ENCODE measurements at regions not wholly inside any gene's neighbourhood (a gene's known extent, or its start where the extent isn't known, plus 50 kb on each side); places are given as distances from the start of the nearest gene placed in this dataset.

DNA sequence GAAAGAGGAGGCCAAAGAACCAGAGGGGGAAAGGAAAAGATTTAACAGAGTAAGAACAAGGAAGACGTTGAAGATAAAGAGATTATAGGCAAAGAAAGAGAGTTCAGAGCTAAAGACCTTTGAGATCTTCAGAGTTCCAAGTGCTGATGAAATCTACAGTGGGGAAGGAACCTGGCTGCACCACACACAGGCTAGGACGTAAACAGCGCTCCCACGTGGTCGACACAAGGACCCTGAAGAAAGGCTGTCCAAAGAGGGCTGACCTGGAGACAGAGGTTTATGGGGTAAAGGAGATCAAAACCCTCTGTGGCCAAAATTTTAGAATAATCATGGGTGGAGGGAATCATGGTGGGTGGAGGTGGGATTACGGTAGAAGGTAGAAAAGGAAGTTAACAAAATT is 121.6 kb downstream of the PMP22 start:
- Histone ChIP-seq H3F3A (ENCODE audit: low read depth) (no peaks in the 10 kb centered on the region), H3K4me3 (no peak overlapping the region), H2AFZ (replicated peaks) (no peak overlapping the region), H3K4me1 (peaks cover 5% of the 10 kb centered on the region), H4K20me1 (ENCODE audit: low read depth) (no peaks in the 10 kb centered on the region), H3K36me3 (no peaks in the 10 kb centered on the region), H3K79me2 (ENCODE audit: low read depth) (no peaks in the 10 kb centered on the region), H3K9ac (no peak overlapping the region), H3K27ac (no peak overlapping the region), H3K9me3 (ENCODE audit: low read depth) (no peaks in the 10 kb centered on the region), H3K4me2 (no peak overlapping the region), H3K27me3 (no peaks in the 10 kb centered on the region)
- peaks cover 14% of the 10 kb centered on the region for H3K9me3 Mint-ChIP-seq
- TF ChIP-seq, protein P1, sequence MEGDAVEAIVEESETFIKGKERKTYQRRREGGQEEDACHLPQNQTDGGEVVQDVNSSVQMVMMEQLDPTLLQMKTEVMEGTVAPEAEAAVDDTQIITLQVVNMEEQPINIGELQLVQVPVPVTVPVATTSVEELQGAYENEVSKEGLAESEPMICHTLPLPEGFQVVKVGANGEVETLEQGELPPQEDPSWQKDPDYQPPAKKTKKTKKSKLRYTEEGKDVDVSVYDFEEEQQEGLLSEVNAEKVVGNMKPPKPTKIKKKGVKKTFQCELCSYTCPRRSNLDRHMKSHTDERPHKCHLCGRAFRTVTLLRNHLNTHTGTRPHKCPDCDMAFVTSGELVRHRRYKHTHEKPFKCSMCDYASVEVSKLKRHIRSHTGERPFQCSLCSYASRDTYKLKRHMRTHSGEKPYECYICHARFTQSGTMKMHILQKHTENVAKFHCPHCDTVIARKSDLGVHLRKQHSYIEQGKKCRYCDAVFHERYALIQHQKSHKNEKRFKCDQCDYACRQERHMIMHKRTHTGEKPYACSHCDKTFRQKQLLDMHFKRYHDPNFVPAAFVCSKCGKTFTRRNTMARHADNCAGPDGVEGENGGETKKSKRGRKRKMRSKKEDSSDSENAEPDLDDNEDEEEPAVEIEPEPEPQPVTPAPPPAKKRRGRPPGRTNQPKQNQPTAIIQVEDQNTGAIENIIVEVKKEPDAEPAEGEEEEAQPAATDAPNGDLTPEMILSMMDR (IDR thresholded peaks at IDR 0.05), result no peak
- no peak for TF ChIP-seq EZH2phosphoT487 (IDR thresholded peaks at IDR 0.05)
- peaks cover 2% of the 10 kb centered on the region for H3K36me3 Mint-ChIP-seq
- H3K4me1 Mint-ChIP-seq, result no peaks in the 10 kb centered on the region
- no peaks in the 10 kb centered on the region for H3K27me3 Mint-ChIP-seq (ENCODE audit: insufficient read depth, low read depth)
- H3K27ac Mint-ChIP-seq, result no peak overlapping the region
- no peak overlapping the region for H3K4me3 Mint-ChIP-seq
- no peak for DNase-seq (ENCODE audit: low spot score)

DNA sequence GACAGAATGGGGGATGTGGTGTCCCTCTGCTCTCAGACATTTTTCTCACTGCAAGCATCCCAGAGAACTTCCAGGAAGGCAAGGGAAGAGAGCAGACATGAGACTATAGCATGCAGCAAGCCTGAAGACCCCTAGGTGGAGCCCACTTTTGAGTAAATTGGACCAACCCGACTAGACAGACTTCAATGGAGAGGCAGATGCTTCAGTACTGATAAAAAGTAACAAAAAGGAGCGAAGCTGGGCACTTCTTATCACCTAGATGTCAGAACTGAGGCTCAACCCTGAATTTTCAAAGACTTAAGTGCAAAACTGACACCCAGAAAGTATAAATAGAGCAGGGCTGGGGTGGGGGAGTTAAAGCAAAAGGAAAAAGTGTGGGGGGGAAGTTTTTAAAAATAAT is 130.8 kb downstream of the PMP22 start:
- H3K27ac ChIP-seq, result no peak overlapping the region
- H3K9ac ChIP-seq, result no peak overlapping the region
- H3K27me3 ChIP-seq, result no peaks in the 10 kb centered on the region
- no peaks in the 10 kb centered on the region for H3F3A ChIP-seq (ENCODE audit: low read depth)
- no peaks in the 10 kb centered on the region for H4K20me1 ChIP-seq (ENCODE audit: low read depth)
- TF ChIP-seq EZH2 (IDR thresholded peaks at IDR 0.05) (no peak), EZH2phosphoT487 (IDR thresholded peaks at IDR 0.05) (no peak)
- TF ChIP-seq, protein P1 (IDR thresholded peaks at IDR 0.05), result peak; percentile 16
- H3K27ac Mint-ChIP-seq, result no peak overlapping the region
- H3K4me3 ChIP-seq, result no peak overlapping the region
- H3K36me3 Mint-ChIP-seq, result no peaks in the 10 kb centered on the region
- H3K9me3 Mint-ChIP-seq, result peaks cover 17% of the 10 kb centered on the region
- H3K27me3 Mint-ChIP-seq (ENCODE audit: insufficient read depth, low read depth), result peaks cover 2% of the 10 kb centered on the region
- H3K4me2 ChIP-seq, result no peak overlapping the region
- no peak overlapping the region for H3K4me3 Mint-ChIP-seq
- no peaks in the 10 kb centered on the region for H3K9me3 ChIP-seq (ENCODE audit: low read depth)
- H3K79me2 ChIP-seq (ENCODE audit: low read depth), result no peaks in the 10 kb centered on the region
- no peak for DNase-seq (ENCODE audit: low spot score)
- H3K36me3 ChIP-seq, result no peaks in the 10 kb centered on the region
- H2AFZ ChIP-seq (replicated peaks), result no peak overlapping the region
- no peaks in the 10 kb centered on the region for H3K4me1 Mint-ChIP-seq
- no peaks in the 10 kb centered on the region for H3K4me1 ChIP-seq

DNA sequence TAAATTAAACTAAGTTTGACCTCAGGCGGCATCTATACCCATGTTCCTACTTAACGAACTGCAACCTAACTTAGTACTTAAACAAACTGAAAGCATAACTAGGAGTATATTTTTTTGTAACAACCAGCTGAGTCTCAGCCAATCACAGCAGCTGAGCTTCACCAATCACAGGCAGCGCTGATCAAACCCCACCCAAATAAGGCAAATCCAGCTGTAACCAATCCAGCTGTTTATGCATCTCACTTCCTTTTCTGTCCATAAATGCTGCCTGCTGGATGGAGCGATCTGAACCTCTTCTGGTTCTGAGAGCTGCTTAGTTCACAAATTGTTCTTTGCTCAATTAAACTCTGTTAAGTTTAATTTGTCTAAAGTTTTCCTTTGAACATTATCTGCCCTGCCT is 131.3 kb downstream of the PMP22 start:
- Histone ChIP-seq H3F3A (ENCODE audit: low read depth) (no peaks in the 10 kb centered on the region), H3K36me3 (no peaks in the 10 kb centered on the region), H3K4me2 (no peak overlapping the region), H3K9me3 (ENCODE audit: low read depth) (no peaks in the 10 kb centered on the region), H3K79me2 (ENCODE audit: low read depth) (no peaks in the 10 kb centered on the region), H3K4me1 (no peaks in the 10 kb centered on the region), H2AFZ (replicated peaks) (no peak overlapping the region), H3K4me3 (no peak overlapping the region), H3K9ac (no peak overlapping the region), H3K27me3 (no peaks in the 10 kb centered on the region), H3K27ac (no peak overlapping the region), H4K20me1 (ENCODE audit: low read depth) (no peaks in the 10 kb centered on the region)
- H3K27me3 Mint-ChIP-seq (ENCODE audit: insufficient read depth, low read depth), result peaks cover 2% of the 10 kb centered on the region
- TF ChIP-seq, protein P1 (IDR thresholded peaks at IDR 0.05), result no peak
- no peak for TF ChIP-seq EZH2 (IDR thresholded peaks at IDR 0.05)
- TF ChIP-seq EZH2phosphoT487 (IDR thresholded peaks at IDR 0.05), result no peak
- no peak for DNase-seq (ENCODE audit: low spot score)
- H3K4me1 Mint-ChIP-seq, result no peaks in the 10 kb centered on the region
- no peaks in the 10 kb centered on the region for H3K36me3 Mint-ChIP-seq
- H3K27ac Mint-ChIP-seq, result no peak overlapping the region
- no peak overlapping the region for H3K4me3 Mint-ChIP-seq
- H3K9me3 Mint-ChIP-seq, result peaks cover 17% of the 10 kb centered on the region

DNA sequence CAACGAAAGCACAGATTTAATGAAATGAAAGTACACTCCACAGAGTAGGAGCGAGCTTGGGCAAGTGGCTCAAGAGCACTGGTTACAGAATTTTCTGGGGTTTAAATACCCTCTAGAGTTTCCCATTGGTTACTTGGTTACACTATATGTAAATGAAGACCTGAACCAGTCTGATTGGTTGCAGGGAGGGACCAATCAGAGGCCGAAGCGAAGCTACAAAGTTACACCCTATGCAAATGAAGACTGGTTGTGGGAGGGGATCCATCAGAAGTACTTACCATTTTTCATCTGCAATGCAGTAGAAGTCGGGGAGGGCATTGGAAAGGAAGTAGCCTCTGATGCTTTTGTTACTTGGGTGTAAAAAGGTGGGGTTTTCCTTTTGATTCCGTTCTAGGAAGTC is 132.0 kb downstream of the PMP22 start:
- Histone ChIP-seq H2AFZ (replicated peaks) (no peak overlapping the region), H3K27me3 (no peaks in the 10 kb centered on the region), H3K9me3 (ENCODE audit: low read depth) (no peaks in the 10 kb centered on the region), H3K9ac (no peak overlapping the region), H4K20me1 (ENCODE audit: low read depth) (no peaks in the 10 kb centered on the region), H3K4me3 (no peak overlapping the region), H3K4me1 (no peaks in the 10 kb centered on the region), H3K79me2 (ENCODE audit: low read depth) (no peaks in the 10 kb centered on the region), H3K4me2 (no peak overlapping the region), H3K27ac (no peak overlapping the region), H3K36me3 (no peaks in the 10 kb centered on the region), H3F3A (ENCODE audit: low read depth) (no peaks in the 10 kb centered on the region)
- H3K36me3 Mint-ChIP-seq, result no peaks in the 10 kb centered on the region
- H3K9me3 Mint-ChIP-seq, result peaks cover 17% of the 10 kb centered on the region
- peaks cover 2% of the 10 kb centered on the region for H3K27me3 Mint-ChIP-seq (ENCODE audit: insufficient read depth, low read depth)
- no peak overlapping the region for H3K27ac Mint-ChIP-seq
- no peaks in the 10 kb centered on the region for H3K4me1 Mint-ChIP-seq
- TF ChIP-seq, protein P1 (IDR thresholded peaks at IDR 0.05), result no peak
- TF ChIP-seq EZH2phosphoT487 (IDR thresholded peaks at IDR 0.05), result no peak
- H3K4me3 Mint-ChIP-seq, result no peak overlapping the region
- DNase-seq (ENCODE audit: low spot score), result no peak
